Activated CD4-positive, alpha-beta T cell treated with anti-CD3 and anti-CD28 coated beads, Interleukin-2, amount 10 ng/mL, durations not matched to agents 24 days and 14 days (primary cell): ENCODE measurements at regions not wholly inside any gene's neighbourhood (a gene's known extent, or its start where the extent isn't known, plus 50 kb on each side); places are given as distances from the start of the nearest gene placed in this dataset.

Experiments used
- DNase-seq: peaks from one replicate; pipeline ENCODE4 v3.0.0; 2022
- H3K27ac Mint-ChIP-seq: one replicate; pipeline ENCODE4 v1.8.0; 2022; ENCODE audit warnings: mild to moderate bottlenecking, mixed read lengths
- H3K27me3 Mint-ChIP-seq: one replicate; pipeline ENCODE4 v1.8.0; 2022; ENCODE audit warnings: mixed read lengths
- H3K36me3 Mint-ChIP-seq: one replicate; pipeline ENCODE4 v1.8.0; 2022; ENCODE audit warnings: low read depth, mild to moderate bottlenecking, mixed read lengths
- H3K4me1 Mint-ChIP-seq: one replicate; pipeline ENCODE4 v1.8.0; 2021; ENCODE audit warnings: mixed read lengths
- H3K4me3 Mint-ChIP-seq: one replicate; pipeline ENCODE4 v1.8.0; 2022; ENCODE audit warnings: mild to moderate bottlenecking, moderate library complexity, mixed read lengths
- H3K9me3 Mint-ChIP-seq: one replicate; pipeline ENCODE4 v1.8.0; 2021; ENCODE audit warnings: mixed read lengths
- intact Hi-C: fragments of 100-400 bp; cut with micrococcal nuclease; formaldehyde crosslinking; loops from one replicate; pipeline ENCODE4 v1.15.1; 2023

DNA sequence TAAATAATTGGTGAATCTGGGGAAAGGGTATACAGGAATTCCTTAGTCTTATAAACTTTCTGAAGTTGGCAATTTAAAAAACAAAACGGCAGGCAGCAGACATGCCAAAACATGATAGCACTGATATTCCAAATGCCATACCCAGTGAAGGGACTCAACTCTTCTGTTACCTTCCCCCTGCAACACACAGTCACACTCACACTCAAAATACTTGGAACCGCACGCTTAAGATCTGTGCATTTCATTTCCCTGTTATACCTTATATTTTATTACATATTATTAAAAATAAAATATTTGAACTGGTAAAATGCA, 123.4 kb downstream of the ZFP36L2 start:
- H3K27ac Mint-ChIP-seq, result no peak overlapping the region
- DNase-seq, result no peak
- no peaks in the 10 kb centered on the region for H3K4me1 Mint-ChIP-seq
- H3K36me3 Mint-ChIP-seq, result peaks cover 19% of the 10 kb centered on the region
- H3K9me3 Mint-ChIP-seq, result peaks cover 11% of the 10 kb centered on the region
- H3K4me3 Mint-ChIP-seq, result no peak overlapping the region
- intact Hi-C loops, result no loop called here
- H3K27me3 Mint-ChIP-seq, result peaks cover 5% of the 10 kb centered on the region

DNA sequence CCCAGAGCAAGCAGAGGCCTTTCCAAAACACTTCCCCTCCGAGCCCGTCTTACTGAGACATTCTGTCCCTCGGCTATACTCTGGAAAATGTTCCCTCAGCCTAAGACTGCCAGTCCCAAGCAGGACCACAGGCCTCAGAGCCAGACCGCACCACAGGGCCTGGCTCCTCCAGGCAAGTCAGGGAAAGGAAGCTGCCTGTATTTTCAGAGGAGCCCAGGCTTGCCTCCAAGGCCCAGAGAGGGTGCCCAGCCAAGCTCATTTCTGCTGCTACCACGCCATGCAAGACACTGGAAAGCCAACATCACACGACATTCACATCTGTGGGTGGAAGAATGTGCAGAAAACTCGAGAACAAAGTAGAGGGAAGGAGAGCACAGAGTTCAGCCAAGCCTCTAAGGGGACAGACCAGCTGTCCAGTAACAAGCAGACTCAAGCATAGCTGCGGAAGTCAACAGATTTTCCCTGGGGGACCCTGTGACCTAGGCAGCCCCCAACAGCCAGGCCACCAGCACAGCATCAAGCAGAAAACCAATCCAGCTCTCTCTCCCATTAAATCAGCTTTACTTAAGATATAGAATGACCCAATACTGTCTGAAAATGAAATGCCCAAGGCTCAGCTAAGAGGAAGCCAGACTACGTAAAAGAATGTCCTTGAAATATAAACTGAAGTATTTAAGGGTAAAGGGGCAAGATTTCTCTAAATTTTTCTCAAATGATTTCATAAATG, 123.9 kb downstream of the ZFP36L2 start:
- intact Hi-C loops, result no loop called here
- Mint-ChIP-seq H3K27ac (no peak overlapping the region), H3K27me3 (peaks cover 5% of the 10 kb centered on the region), H3K9me3 (peaks cover 11% of the 10 kb centered on the region), H3K4me1 (no peaks in the 10 kb centered on the region), H3K36me3 (peaks cover 20% of the 10 kb centered on the region), H3K4me3 (no peak overlapping the region)
- no peak for DNase-seq

DNA sequence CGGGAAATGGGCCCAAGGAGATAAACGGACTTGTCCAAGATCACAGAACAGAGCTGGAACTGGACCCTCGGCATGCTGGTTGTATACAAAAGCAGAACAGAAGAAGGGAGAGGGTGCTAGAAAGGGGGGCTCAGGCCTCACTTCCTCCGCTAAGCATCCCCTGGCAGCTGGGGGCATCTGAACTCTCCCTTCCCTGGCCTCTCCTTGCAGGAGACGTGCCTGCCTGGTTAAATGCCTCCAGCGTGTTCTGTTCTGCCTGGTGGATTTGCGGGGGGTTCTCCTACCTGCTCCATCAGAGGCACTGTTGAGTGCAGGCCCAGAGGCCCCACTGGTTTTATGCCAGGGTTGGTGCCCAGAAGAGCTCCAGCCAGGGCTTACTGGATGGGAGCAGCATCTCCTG, 124.7 kb downstream of the ZFP36L2 start:
- Mint-ChIP-seq H3K9me3 (peaks cover 14% of the 10 kb centered on the region), H3K4me1 (no peaks in the 10 kb centered on the region), H3K27me3 (peaks cover 5% of the 10 kb centered on the region), H3K4me3 (no peak overlapping the region), H3K36me3 (peaks cover 19% of the 10 kb centered on the region), H3K27ac (no peak overlapping the region)
- intact Hi-C loops, result no loop called here
- no peak for DNase-seq

DNA sequence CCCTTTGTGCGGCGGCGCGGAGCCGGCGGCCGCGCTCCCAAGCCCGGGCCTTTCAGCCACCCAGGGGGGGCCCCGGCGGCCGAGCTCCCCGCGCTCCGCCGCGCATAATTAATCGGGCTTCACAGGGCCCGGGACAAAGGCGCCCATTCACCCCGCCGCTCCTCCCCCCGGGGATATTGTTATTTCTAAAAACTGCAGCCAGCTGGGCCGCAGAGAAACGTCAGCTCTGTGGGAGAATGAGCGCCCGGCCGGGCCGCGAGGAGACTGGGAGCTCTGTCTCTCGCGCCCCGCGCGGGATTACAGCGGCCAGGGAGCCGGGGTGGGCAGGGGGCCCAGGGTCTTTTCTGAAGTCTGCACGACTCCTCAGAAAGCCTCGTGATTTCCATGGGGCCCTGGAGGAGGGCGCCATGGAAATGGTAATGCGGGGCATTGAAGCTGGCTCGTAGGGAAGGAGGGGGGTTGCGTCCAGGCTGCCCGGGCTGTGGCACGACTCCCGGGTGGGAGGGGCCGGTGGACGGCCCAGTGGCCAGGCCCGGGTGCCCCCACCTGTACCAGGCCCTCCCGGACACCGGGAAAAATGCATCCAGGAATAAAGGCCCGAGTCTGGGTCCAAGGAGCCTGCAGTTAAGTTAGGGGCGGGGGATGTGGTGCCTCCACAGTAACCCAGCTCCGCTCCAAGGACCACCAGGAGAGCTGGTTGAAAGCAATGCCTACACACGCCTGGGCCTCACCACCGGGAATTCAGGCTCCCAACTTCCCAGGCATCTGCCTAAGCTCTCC, 125.3 kb downstream of the ZFP36L2 start:
- Mint-ChIP-seq H3K27ac (no peak overlapping the region), H3K4me3 (no peak overlapping the region), H3K27me3 (peaks cover 5% of the 10 kb centered on the region), H3K36me3 (peaks cover 26% of the 10 kb centered on the region), H3K9me3 (peaks cover 16% of the 10 kb centered on the region), H3K4me1 (no peaks in the 10 kb centered on the region)
- no peak for DNase-seq
- intact Hi-C loops, result no loop called here

DNA sequence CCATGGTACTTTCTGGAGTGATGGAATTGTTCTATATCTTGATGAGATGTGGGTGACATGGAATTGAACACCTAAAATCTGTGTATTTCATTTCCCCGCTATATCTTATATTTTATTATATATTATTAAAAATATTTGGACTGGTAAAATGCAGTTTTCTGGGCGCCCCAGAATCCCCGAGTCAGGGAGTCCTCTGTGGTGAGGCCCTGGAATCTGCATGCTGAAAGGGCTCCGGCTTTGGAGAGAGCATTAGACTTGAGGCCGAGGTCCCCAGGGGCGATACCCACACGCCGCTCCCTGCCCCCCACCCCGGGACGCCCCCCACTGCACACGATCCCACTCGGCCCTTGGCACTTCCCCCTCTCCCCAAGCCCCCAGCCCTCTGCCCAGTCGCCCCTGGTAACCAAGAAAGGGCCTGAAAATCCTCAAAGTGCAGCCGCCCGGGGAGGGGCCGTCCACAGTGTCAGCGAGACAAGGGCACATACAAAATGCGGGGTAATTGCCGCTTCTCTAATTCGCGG, 126.0 kb downstream of the ZFP36L2 start:
- no peak overlapping the region for H3K4me3 Mint-ChIP-seq
- intact Hi-C loops, result no loop called here
- H3K4me1 Mint-ChIP-seq, result no peaks in the 10 kb centered on the region
- peaks cover 5% of the 10 kb centered on the region for H3K27me3 Mint-ChIP-seq
- peaks cover 17% of the 10 kb centered on the region for H3K9me3 Mint-ChIP-seq
- no peak overlapping the region for H3K27ac Mint-ChIP-seq
- H3K36me3 Mint-ChIP-seq, result peaks cover 27% of the 10 kb centered on the region
- no peak for DNase-seq

DNA sequence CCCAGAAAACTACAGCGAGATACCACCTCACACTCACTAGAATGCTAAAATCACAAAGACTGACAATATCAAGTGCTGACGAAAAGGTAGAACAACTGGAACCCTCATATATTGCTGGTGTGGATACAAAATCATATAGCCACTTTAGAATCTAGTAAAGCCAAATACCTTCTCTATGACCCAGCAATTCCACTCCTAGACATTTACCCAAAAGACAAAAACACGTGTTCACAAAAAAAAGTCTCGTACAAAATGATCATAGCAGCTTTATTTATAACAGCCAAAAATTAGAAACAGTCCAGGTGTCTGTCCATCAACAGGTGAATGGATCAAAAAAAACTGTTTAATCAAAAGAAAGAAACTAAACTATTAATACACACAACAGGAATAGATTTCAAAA, 126.6 kb downstream of the ZFP36L2 start:
- Mint-ChIP-seq H3K36me3 (peaks cover 30% of the 10 kb centered on the region), H3K27me3 (peaks cover 5% of the 10 kb centered on the region), H3K4me3 (no peak overlapping the region), H3K4me1 (no peaks in the 10 kb centered on the region), H3K9me3 (peaks cover 20% of the 10 kb centered on the region), H3K27ac (no peak overlapping the region)
- DNase-seq, result no peak
- intact Hi-C loops, result no loop called here

DNA sequence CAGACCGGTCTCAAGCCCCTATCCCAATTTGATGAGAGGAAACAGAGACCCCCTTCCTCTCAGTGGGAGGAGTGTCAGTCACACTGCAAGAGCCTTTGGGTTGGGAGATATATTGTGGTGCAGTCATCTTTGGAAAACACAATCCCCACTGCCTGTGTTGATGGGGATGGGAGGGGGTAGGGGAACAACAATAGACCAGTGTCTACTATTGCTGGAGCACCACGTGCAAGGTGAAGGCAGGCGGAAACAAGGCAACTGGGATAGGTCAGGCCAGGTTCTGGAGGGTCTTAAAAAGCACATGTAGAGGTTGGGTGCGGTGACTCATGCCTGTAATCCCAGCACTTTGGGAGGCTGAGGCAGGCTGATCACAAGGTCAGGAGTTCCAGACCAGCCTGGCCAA, 127.9 kb downstream of the ZFP36L2 start:
- H3K27ac Mint-ChIP-seq, result no peak overlapping the region
- H3K4me1 Mint-ChIP-seq, result no peaks in the 10 kb centered on the region
- DNase-seq, result no peak
- peaks cover 22% of the 10 kb centered on the region for H3K9me3 Mint-ChIP-seq
- intact Hi-C loops, result no loop called here
- peaks cover 35% of the 10 kb centered on the region for H3K36me3 Mint-ChIP-seq
- H3K4me3 Mint-ChIP-seq, result no peak overlapping the region
- peaks cover 5% of the 10 kb centered on the region for H3K27me3 Mint-ChIP-seq

DNA sequence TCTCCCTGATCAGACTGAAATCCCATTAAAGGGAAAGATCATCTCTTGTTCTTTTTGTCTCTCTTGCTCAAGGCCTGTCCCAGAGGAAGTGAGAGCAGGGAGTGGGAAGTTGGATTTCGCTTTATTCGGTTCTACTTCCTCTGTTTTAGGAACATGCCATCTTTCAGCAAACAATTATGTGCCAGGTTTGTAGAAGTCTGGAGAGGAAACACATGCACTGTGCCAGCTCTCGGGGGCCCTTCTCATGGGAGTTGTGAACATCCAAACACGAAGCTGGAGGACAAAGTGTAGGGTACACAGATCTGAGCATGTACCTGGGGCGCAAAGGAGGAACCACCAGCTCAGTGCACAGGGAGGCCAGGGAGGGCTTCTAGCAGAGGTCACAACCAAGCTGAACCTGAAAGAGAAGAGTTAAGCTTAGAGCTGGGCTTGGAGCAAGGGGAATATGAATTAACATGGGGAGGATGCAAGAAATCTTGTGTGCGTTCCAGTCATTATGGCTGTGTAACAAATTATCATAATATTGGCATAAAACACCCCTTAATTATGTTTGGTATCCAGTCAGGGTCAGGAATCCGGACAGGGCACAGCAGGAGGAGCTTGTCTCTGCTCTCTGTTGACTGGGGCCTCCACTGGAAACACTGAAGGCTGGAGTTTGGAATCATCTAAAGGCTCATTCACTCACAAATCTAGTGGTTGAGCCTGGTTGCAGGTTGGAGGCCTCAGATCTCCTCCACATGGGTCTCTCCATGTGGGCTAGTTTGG, 128.6 kb downstream of the ZFP36L2 start:
- Mint-ChIP-seq H3K4me1 (no peaks in the 10 kb centered on the region), H3K9me3 (peaks cover 22% of the 10 kb centered on the region), H3K27ac (no peak overlapping the region), H3K36me3 (peaks cover 37% of the 10 kb centered on the region), H3K27me3 (peaks cover 5% of the 10 kb centered on the region), H3K4me3 (no peak overlapping the region)
- no peak for DNase-seq
- intact Hi-C loops, result no loop called here

DNA sequence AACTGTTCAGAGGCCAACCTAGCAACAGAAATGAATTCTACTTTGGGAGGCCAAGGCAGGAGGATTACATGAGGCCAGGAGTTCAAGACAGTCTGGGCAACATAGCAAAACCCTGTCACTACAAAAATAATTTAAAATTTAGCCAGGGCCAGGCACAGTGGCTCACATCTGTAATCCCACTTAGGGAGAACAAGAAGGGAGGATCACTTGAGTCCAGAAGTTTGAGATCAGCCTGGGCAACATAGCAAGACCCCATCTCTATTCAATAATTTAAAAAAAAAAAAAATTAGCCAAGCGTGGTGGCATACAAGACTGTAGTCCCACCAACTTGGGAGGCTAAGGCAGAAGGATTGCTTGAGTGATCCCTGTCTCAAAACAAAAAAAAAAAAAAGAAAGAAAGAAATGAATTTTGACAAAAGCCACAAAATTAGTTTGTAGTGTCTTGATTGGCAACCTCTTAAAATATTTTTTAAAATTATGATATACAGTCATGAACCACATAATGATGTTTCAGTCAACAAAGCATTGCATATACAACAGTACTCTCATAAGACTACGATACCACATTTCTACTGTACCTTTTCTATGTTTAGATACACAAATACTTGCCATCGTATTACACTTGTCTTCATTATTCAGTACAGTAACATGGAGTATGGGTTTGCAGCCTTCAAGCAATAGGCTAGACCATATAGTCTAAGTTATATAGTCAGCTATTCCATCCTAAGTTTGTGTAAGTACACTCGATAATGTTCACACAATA, 130.7 kb downstream of the ZFP36L2 start:
- H3K4me1 Mint-ChIP-seq, result no peaks in the 10 kb centered on the region
- H3K27me3 Mint-ChIP-seq, result peaks cover 5% of the 10 kb centered on the region
- intact Hi-C loops, result no loop called here
- H3K9me3 Mint-ChIP-seq, result peaks cover 25% of the 10 kb centered on the region
- DNase-seq, result no peak
- H3K4me3 Mint-ChIP-seq, result no peak overlapping the region
- peaks cover 39% of the 10 kb centered on the region for H3K36me3 Mint-ChIP-seq
- no peak overlapping the region for H3K27ac Mint-ChIP-seq

DNA sequence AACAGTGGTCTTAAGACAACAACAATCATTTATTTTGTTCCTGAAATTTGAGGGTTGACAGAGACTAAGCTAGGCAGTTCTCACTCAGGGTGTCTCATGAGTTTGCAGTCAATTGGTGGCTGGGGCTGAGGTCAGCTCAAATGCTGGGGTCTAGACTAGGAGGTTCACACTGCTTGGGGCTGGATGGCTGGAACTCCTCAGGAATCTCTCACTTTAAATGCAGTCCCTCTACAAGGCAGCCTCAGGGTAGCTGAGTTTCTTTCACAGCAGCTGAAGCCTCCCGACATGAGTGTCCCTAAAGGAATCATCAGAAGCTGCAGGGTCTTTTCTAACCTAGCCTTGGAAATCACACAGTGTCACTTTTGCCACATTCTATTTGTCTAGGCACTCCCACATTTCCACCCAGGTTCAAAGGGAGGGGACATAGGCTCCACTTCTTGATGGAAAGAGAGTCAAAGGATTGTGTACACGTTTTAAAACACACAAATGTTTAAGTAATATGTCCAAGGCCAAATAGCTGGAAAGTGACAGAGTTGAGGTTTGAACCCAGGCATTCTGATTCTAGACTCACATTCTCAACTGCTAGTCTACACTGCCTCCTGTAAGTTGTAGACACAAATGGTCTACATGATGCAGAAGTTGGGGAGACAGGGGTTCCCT, 133.8 kb downstream of the ZFP36L2 start:
- Mint-ChIP-seq H3K27me3 (no peaks in the 10 kb centered on the region), H3K9me3 (peaks cover 24% of the 10 kb centered on the region), H3K4me1 (no peaks in the 10 kb centered on the region), H3K27ac (no peak overlapping the region), H3K4me3 (no peak overlapping the region), H3K36me3 (peaks cover 35% of the 10 kb centered on the region)
- intact Hi-C loops, result no loop called here
- no peak for DNase-seq

DNA sequence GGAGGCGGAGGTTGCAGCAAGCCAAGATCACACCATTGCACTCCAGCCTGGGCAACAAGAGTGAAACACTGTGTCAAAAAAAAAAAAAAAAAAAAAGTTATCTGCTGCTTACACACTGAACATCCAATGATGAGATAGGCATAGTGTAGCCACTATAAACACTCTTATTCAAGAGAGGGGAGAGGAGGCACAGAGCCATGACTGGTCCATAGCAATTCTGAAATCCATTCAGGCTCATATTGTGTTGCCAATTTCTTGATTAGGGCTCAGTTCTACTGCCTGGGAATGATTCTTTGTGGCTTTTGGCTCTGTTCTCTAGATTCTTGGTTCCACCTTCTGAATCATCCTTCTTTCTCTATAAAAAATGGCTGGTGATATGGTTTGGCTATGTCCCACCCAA, 136.1 kb downstream of the ZFP36L2 start:
- no peaks in the 10 kb centered on the region for H3K4me1 Mint-ChIP-seq
- H3K27me3 Mint-ChIP-seq, result no peaks in the 10 kb centered on the region
- H3K36me3 Mint-ChIP-seq, result peaks cover 24% of the 10 kb centered on the region
- H3K4me3 Mint-ChIP-seq, result no peak overlapping the region
- intact Hi-C loops, result no loop called here
- H3K27ac Mint-ChIP-seq, result no peak overlapping the region
- no peak for DNase-seq
- H3K9me3 Mint-ChIP-seq, result peaks cover 18% of the 10 kb centered on the region

DNA sequence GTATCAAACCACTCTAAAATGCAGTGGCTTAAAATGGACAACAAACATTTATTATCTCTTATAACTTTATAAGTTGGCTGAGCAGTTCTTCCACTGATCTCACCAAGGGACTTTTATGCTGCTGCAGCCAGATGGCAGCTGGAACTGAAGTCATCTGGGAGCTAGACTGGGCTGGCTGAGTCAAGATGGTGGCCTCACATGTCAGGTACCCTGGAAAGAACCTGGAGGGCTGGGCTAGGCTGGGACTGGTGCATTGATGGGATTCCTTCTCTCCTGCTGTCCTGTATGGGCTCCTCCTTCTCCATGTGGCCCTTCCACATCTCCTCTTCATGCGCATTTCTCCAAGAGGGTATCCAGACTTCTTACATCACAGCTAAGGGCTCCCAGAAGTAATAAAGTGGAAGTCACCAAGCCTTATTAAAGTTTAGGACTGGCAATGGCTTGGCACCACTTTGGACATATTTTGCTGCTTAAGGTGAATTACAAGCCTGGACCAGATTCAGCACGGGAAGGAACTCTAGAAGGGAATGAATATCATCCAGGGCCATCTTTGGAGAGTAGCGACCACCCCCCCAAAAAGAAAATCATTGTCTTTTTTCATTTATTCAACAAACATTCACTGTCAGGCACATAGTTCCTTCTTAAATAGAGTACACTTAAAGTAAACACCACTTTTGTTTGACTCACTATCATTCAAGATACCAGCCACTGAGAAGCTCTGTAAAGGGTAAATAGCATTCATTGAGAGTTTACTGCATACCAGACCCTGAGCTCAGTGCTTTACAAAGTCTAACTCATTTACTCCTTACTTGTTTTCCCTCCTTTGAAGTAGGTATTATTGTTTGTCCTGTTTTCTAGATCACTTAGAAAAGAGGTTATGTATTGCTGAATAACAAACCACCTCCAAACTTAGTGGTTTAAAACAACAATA, 138.0 kb downstream of the ZFP36L2 start:
- DNase-seq, result no peak
- H3K27me3 Mint-ChIP-seq, result no peaks in the 10 kb centered on the region
- no peaks in the 10 kb centered on the region for H3K4me1 Mint-ChIP-seq
- H3K36me3 Mint-ChIP-seq, result peaks cover 13% of the 10 kb centered on the region
- intact Hi-C loops, result no loop called here
- H3K27ac Mint-ChIP-seq, result no peak overlapping the region
- H3K4me3 Mint-ChIP-seq, result no peak overlapping the region
- H3K9me3 Mint-ChIP-seq, result peaks cover 8% of the 10 kb centered on the region
